ENCODE measurements at regions not wholly inside any gene's neighbourhood (a gene's known extent, or its start where the extent isn't known, plus 50 kb on each side); places are given as distances from the start of the nearest gene placed in this dataset.

DNA sequence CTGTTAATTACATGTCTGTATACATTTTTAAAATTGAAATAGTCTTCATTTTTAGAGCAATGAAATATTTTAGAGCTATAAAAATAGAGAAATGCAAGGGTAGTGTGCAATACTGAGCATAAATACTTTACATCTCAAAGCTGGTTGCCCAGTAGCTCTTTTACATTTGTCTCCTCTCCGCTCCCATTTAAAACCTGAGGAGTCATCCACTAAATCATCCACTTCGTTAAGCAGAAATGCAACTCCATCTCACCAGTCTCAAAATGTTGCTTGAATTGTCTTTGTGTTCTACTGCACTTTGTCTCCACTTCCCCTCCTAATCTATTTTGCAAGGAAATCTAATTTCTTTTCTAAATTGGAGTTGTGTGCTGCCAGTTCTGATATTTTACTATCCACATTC, 563.6 kb downstream of the VGLL3 start:
- no peaks in the 10 kb centered on the region for H3K36me3 ChIP-seq
- H3K9me3 ChIP-seq: peaks cover 0 to 7% (median 0%) of the 10 kb centered on the region in 4 donors
- H3K27ac ChIP-seq: no peak overlapping the region
- TF ChIP-seq, protein P1, sequence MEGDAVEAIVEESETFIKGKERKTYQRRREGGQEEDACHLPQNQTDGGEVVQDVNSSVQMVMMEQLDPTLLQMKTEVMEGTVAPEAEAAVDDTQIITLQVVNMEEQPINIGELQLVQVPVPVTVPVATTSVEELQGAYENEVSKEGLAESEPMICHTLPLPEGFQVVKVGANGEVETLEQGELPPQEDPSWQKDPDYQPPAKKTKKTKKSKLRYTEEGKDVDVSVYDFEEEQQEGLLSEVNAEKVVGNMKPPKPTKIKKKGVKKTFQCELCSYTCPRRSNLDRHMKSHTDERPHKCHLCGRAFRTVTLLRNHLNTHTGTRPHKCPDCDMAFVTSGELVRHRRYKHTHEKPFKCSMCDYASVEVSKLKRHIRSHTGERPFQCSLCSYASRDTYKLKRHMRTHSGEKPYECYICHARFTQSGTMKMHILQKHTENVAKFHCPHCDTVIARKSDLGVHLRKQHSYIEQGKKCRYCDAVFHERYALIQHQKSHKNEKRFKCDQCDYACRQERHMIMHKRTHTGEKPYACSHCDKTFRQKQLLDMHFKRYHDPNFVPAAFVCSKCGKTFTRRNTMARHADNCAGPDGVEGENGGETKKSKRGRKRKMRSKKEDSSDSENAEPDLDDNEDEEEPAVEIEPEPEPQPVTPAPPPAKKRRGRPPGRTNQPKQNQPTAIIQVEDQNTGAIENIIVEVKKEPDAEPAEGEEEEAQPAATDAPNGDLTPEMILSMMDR (IDR thresholded peaks at IDR 0.05): no peak
- TF ChIP-seq EP300 (IDR thresholded peaks at IDR 0.05) (no peak), POLR2A (IDR thresholded peaks at IDR 0.05) (no peak), POLR2AphosphoS5 (IDR thresholded peaks at IDR 0.05) (no peak)
- DNase-seq: no peak
- H3K4me3 ChIP-seq: no peak overlapping the region
- ATAC-seq (ENCODE audit: low FRiP score in 2 of 2): no peak
- H3K4me1 ChIP-seq: no peaks in the 10 kb centered on the region
- no peaks in the 10 kb centered on the region for H3K27me3 ChIP-seq
- 79 to 81% methylated on average over 2 of the region's 2 CpGs for WGBS, 2 donors

DNA sequence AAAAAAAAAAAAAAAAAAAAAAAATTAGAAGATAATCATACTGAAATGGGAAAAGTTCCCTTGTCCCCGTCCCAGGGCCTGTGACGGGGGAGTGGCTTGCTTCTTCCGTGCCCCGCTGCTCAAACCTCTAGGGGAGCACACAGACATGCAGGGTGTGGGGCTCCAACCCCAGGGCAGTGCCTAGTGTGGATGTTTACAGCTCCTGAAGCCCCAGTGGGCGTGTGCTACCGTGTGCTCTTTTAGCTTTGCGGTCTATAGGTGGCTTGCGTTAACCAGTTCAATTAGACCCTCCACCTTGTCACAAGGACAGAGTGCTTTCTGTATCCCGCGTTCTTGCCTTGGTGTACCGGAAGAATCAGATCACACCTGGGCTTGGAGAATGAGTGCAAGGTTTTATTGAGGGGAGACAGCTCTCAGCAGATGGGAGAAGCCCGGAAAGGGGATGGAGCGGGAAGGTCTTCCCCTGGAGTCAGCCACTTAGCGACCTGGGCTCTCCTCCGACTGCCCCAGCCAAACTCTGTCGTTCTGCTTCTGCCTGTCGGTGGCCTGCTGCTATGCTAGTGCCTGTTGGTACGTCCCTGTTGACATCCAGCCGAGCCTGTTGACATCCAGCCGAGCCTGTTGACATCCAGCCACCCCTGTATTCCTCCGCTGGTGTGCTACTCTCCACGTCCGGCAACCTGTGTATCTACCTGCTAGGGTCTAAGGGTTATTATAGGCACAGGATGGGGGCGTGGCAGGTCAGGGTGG, 569.8 kb downstream of the VGLL3 start:
- WGBS, 2 donors: 84 to 88% methylated on average over 20 to 23 of the region's 24 CpGs
- H3K9me3 ChIP-seq: peaks cover 0 to 7% (median 0%) of the 10 kb centered on the region in 4 donors
- H3K27ac ChIP-seq: no peak overlapping the region
- no peak for DNase-seq
- H3K4me3 ChIP-seq: no peak overlapping the region
- TF ChIP-seq POLR2AphosphoS5 (IDR thresholded peaks at IDR 0.05): no peak
- TF ChIP-seq, protein P1 (IDR thresholded peaks at IDR 0.05): no peak
- TF ChIP-seq EP300 (IDR thresholded peaks at IDR 0.05): no peak
- no peak for TF ChIP-seq POLR2A (IDR thresholded peaks at IDR 0.05)
- H3K27me3 ChIP-seq: no peaks in the 10 kb centered on the region
- H3K36me3 ChIP-seq: no peaks in the 10 kb centered on the region
- no peak for ATAC-seq (ENCODE audit: low FRiP score in 2 of 2)
- H3K4me1 ChIP-seq: no peaks in the 10 kb centered on the region

DNA sequence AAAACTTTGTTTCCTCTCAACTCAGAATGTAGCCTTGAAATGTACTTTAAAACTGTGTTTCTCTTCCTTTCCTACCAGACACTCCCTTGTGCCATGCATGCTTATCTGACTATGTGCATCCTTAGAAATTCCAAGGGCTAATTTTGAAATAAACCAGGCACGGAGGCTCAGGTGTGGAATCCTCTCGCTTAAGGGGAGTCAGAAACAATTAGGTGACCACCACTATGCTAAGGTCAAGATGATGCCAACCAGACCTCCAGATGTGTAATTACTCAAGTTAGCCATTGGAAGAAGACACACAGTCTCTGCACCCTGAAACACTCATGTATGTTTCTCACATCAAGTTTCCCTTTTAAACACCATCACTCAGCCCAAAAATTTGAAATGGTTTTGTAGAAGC, 572.1 kb downstream of the VGLL3 start:
- Histone ChIP-seq H3K4me3 (no peak overlapping the region), H3K4me1 (no peaks in the 10 kb centered on the region), H3K27me3 (no peaks in the 10 kb centered on the region), H3K9me3 (no peaks in the 10 kb centered on the region), H3K27ac (no peak overlapping the region), H3K36me3 (no peaks in the 10 kb centered on the region)
- TF ChIP-seq POLR2AphosphoS5 (IDR thresholded peaks at IDR 0.05): no peak
- TF ChIP-seq, protein P1 (IDR thresholded peaks at IDR 0.05): no peak
- TF ChIP-seq POLR2A (IDR thresholded peaks at IDR 0.05): no peak
- TF ChIP-seq EP300 (IDR thresholded peaks at IDR 0.05): no peak
- no peak for ATAC-seq (ENCODE audit: low FRiP score in 2 of 2)
- no peak for DNase-seq
- 48 to 70% methylated on average over 2 of the region's 2 CpGs for WGBS, 2 donors

GRCh38 chr3:86416334-86416733, 574.6 kb downstream of the VGLL3 start:
- Histone ChIP-seq H3K9me3 (no peaks in the 10 kb centered on the region), H3K27ac (no peak overlapping the region), H3K27me3 (no peaks in the 10 kb centered on the region), H3K36me3 (no peaks in the 10 kb centered on the region), H3K4me1 (no peaks in the 10 kb centered on the region), H3K4me3 (no peak overlapping the region)
- TF ChIP-seq POLR2A (IDR thresholded peaks at IDR 0.05) (no peak), POLR2AphosphoS5 (IDR thresholded peaks at IDR 0.05) (no peak), EP300 (IDR thresholded peaks at IDR 0.05) (no peak)
- TF ChIP-seq, protein P1 (IDR thresholded peaks at IDR 0.05): no peak
- ATAC-seq (ENCODE audit: low FRiP score in 2 of 2) (no peak), DNase-seq (no peak)
- WGBS, 2 donors: 90 to 93% methylated on average over 3 of the region's 3 CpGs

DNA sequence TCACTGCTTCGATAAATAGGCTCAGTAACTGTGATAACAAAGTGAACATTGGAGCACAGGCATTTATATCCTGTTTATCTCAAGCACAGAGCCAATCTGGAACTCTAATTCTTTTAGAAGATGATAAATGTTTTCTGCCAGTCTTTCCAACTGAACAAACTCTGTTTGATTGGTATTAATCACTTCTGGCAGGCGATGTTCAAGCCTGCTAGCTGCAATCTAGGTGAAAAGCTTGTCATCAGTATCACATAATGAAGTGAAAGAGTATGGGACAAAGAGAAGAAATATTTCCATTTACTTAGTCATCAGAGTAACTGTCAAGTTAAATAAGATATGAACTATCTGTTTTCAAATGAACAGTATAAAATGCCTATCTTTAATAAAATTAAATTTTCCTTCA, 577.3 kb downstream of the VGLL3 start:
- DNase-seq (no peak), ATAC-seq (ENCODE audit: low FRiP score in 2 of 2) (no peak)
- Histone ChIP-seq H3K36me3 (no peaks in the 10 kb centered on the region), H3K9me3 (no peaks in the 10 kb centered on the region), H3K27me3 (no peaks in the 10 kb centered on the region), H3K27ac (no peak overlapping the region), H3K4me1 (no peaks in the 10 kb centered on the region), H3K4me3 (no peak overlapping the region)
- TF ChIP-seq, protein P1 (IDR thresholded peaks at IDR 0.05): no peak
- TF ChIP-seq POLR2AphosphoS5 (IDR thresholded peaks at IDR 0.05) (no peak), EP300 (IDR thresholded peaks at IDR 0.05) (no peak), POLR2A (IDR thresholded peaks at IDR 0.05) (no peak)
- 27 to 28% methylated on average over 2 of the region's 2 CpGs for WGBS, 2 donors
